ENCODE measurements at regions not wholly inside any gene's neighbourhood (a gene's known extent, or its start where the extent isn't known, plus 50 kb on each side); places are given as distances from the start of the nearest gene placed in this dataset.

DNA sequence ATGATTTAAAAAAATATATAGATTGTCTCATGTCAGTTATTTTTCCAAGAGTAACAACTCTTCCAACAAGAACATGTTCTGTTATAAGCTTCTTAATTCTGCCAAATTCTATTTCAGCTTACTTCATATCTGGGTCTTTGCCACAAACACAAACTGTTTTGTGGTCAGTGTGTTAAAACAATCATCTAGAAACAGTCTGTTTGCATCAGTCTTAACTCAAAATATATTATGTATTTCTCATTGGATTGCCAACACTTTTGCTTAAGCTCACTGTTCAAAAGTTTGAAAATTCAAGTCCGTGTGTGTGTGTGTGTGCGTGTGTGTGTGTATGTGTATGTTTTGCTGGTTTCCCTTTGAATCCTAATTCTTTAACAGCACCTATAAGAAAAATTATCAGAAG lies 752.3 kb upstream of the NDST4 start:
- H3K4me3 ChIP-seq, result no peak overlapping the region
- no peaks in the 10 kb centered on the region for H3K36me3 ChIP-seq
- TF ChIP-seq, protein P1, sequence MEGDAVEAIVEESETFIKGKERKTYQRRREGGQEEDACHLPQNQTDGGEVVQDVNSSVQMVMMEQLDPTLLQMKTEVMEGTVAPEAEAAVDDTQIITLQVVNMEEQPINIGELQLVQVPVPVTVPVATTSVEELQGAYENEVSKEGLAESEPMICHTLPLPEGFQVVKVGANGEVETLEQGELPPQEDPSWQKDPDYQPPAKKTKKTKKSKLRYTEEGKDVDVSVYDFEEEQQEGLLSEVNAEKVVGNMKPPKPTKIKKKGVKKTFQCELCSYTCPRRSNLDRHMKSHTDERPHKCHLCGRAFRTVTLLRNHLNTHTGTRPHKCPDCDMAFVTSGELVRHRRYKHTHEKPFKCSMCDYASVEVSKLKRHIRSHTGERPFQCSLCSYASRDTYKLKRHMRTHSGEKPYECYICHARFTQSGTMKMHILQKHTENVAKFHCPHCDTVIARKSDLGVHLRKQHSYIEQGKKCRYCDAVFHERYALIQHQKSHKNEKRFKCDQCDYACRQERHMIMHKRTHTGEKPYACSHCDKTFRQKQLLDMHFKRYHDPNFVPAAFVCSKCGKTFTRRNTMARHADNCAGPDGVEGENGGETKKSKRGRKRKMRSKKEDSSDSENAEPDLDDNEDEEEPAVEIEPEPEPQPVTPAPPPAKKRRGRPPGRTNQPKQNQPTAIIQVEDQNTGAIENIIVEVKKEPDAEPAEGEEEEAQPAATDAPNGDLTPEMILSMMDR (IDR thresholded peaks at IDR 0.05), result no peak
- no peak overlapping the region for H3K27ac ChIP-seq
- H3K9me3 ChIP-seq, result no peaks in the 10 kb centered on the region
- no peaks in the 10 kb centered on the region for H3K4me1 ChIP-seq
- no peaks in the 10 kb centered on the region for H3K27me3 ChIP-seq
- DNase-seq (ENCODE audit: low spot score), result no peak

- TF ChIP-seq, protein P1 (IDR thresholded peaks at IDR 0.05), result no peak
- H3K27me3 ChIP-seq, result no peaks in the 10 kb centered on the region
- H3K9me3 ChIP-seq, result no peaks in the 10 kb centered on the region
These were observed 739.3 kb upstream of the NDST4 start for GRCh38 chr4:115852767-115853091.

GRCh38 chr4:115851918-115852766 lies 738.7 kb upstream of the NDST4 start:
- no peak overlapping the region for H3K4me3 ChIP-seq
- TF ChIP-seq, protein P1 (IDR thresholded peaks at IDR 0.05), result no peak
- H3K27ac ChIP-seq, result no peak overlapping the region
- H3K36me3 ChIP-seq, result no peaks in the 10 kb centered on the region
- H3K4me1 ChIP-seq, result no peaks in the 10 kb centered on the region
- H3K9me3 ChIP-seq, result no peaks in the 10 kb centered on the region
- H3K27me3 ChIP-seq, result no peaks in the 10 kb centered on the region
- no peak for DNase-seq (ENCODE audit: low spot score)

More at GRCh38 chr4:115852767-115853091, 739.3 kb upstream of the NDST4 start:
- no peak overlapping the region for H3K4me3 ChIP-seq
- no peak overlapping the region for H3K27ac ChIP-seq
- DNase-seq (ENCODE audit: low spot score), result no peak
- no peaks in the 10 kb centered on the region for H3K4me1 ChIP-seq
- H3K36me3 ChIP-seq, result no peaks in the 10 kb centered on the region

GRCh38 chr4:115850799-115851509 lies 737.5 kb upstream of the NDST4 start:
- DNase-seq (ENCODE audit: low spot score), result no peak
- H3K36me3 ChIP-seq, result no peaks in the 10 kb centered on the region
- no peaks in the 10 kb centered on the region for H3K9me3 ChIP-seq
- H3K27me3 ChIP-seq, result no peaks in the 10 kb centered on the region
- no peak overlapping the region for H3K4me3 ChIP-seq
- no peaks in the 10 kb centered on the region for H3K4me1 ChIP-seq
- TF ChIP-seq, protein P1 (IDR thresholded peaks at IDR 0.05), result no peak
- no peak overlapping the region for H3K27ac ChIP-seq

DNA sequence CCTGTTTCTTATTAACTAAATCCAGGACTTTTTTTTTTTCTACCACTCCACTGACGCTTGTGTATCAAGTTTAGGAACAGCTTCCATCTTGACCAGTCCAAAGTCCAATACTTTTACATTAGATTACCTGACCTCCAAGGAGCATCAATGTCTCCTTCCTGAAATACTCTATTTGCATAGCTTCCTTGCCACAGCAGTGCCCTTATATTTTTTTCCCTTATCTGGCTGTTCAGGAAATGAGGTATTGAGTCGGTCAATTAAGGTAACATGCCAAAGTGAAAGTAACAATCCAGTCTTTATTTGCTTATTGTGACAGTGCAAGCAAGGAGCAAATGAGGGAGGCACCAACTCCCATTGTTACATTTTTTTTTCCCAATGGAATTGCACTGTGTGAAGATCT lies 730.8 kb upstream of the NDST4 start:
- Histone ChIP-seq H3K36me3 (no peaks in the 10 kb centered on the region), H3K9me3 (peaks cover 0 to 2% of the 10 kb centered on the region in 2 donors), H3K4me3 (no peak overlapping the region), H3K27me3 (no peaks in the 10 kb centered on the region), H3K4me1 (no peaks in the 10 kb centered on the region), H3K27ac (no peak overlapping the region)
- TF ChIP-seq, protein P1 (IDR thresholded peaks at IDR 0.05), result no peak
- no peak for DNase-seq (ENCODE audit: low spot score)

All from right atrium auricular region (tissue), 2 donors.